H1 (cell line): ENCODE measurements at regions not wholly inside any gene's neighbourhood (a gene's known extent, or its start where the extent isn't known, plus 50 kb on each side); places are given as distances from the start of the nearest gene placed in this dataset.

Experiments used
- CTCF ChIA-PET: fragments of 300-600 bp; sonication (Branson Sonifier 250); formaldehyde crosslinking; loops from one replicate; lab custom pipeline; 2021; ENCODE audit not compliant: partially characterized antibody; lab: Charles Lee
- POLR2A ChIA-PET: fragments of 300-600 bp; sonication (Branson Sonifier 250); formaldehyde crosslinking; loops from one replicate; lab custom pipeline; 2021; ENCODE audit warnings: inconsistent platforms; ENCODE audit not compliant: partially characterized antibody; lab: Charles Lee
- DNase-seq, 2 experiments: peaks; one replicate each; pipeline versions ENCODE4 v3.0.0 to v3.0.0-alpha.2; 2010 to 2022; ENCODE audit warnings: low spot score in 2 of 2, low read depth in 1 of 2, mixed read lengths in 1 of 2
- FAIRE-seq: peaks from 2 replicates; lab custom pipeline; 2011; peaks lifted over from hg19 to GRCh38; lab: Jason Lieb, UNC
- H2AFZ ChIP-seq: 2 replicates; pipeline ENCODE4 v1.8.1; 2012; ENCODE audit warnings: low read length, inconsistent platforms
- H2AK5ac ChIP-seq: 2 replicates; pipeline ENCODE4 v1.6.1; 2013; ENCODE audit warnings: low read depth, low read length
- H2BK120ac ChIP-seq: replicated peaks from 2 replicates; pipeline ENCODE3; 2013; ENCODE audit warnings: low read depth, low read length, inconsistent platforms
- H2BK12ac ChIP-seq: 2 replicates; pipeline ENCODE4 v1.6.1; 2013; ENCODE audit warnings: low read depth, low read length
- H2BK15ac ChIP-seq: 2 replicates; pipeline ENCODE4 v1.6.1; 2013; ENCODE audit warnings: low read length
- H2BK20ac ChIP-seq: 2 replicates; pipeline ENCODE4 v1.6.1; 2013; ENCODE audit warnings: low read length
- H2BK5ac ChIP-seq: 2 replicates; pipeline ENCODE4 v1.6.1; 2013; ENCODE audit warnings: low read depth, low read length
- H3K14ac ChIP-seq: 2 replicates; pipeline ENCODE4 v1.6.1; 2013; ENCODE audit warnings: inconsistent platforms; ENCODE audit not compliant: insufficient read length
- H3K18ac ChIP-seq: 2 replicates; pipeline ENCODE4 v1.6.1; 2013; ENCODE audit warnings: low read length; ENCODE audit errors: extremely low read depth
- H3K23ac ChIP-seq: 2 replicates; pipeline ENCODE4 v1.6.1; 2013; ENCODE audit warnings: inconsistent platforms; ENCODE audit not compliant: insufficient read length
- H3K23me2 ChIP-seq: 2 replicates; pipeline ENCODE4 v1.6.1; 2013; ENCODE audit warnings: low read depth, low read length
- H3K27ac ChIP-seq: 2 replicates; pipeline ENCODE4 v1.6.1; 2011; ENCODE audit warnings: low read depth, low read length, inconsistent platforms
- H3K27me3 ChIP-seq, 4 experiments: replicated peaks in 1 of 4; 1 replicate in 1 of 4; 2 replicates in 3 of 4; pipeline versions ENCODE4 v1.6.1 to v1.8.1; 2011 to 2013; ENCODE audit warnings: low read length in 3 of 4, mild to moderate bottlenecking in 3 of 4, inconsistent platforms in 2 of 4, mixed read lengths in 2 of 4, moderate library complexity in 1 of 4; ENCODE audit not compliant: control insufficient read depth in 3 of 4, insufficient read depth in 3 of 4; ENCODE audit errors: extremely low read depth in 1 of 4
- H3K36me3 ChIP-seq, 4 experiments: 2 replicates each; pipeline versions ENCODE4 v1.6.1 to v1.8.1; 2011 to 2013; ENCODE audit warnings: mild to moderate bottlenecking in 4 of 4, low read length in 3 of 4, moderate library complexity in 2 of 4, control low read depth in 1 of 4, inconsistent platforms in 1 of 4; ENCODE audit not compliant: insufficient read depth in 4 of 4, control insufficient read depth in 2 of 4
- H3K4ac ChIP-seq: replicated peaks from 2 replicates; pipeline ENCODE3; 2013; ENCODE audit warnings: low read length, low read depth, mixed read lengths, inconsistent platforms; ENCODE audit not compliant: insufficient read length
- H3K4me1 ChIP-seq, 4 experiments: replicated peaks in 1 of 4; 1 replicate in 1 of 4; 2 replicates in 3 of 4; pipeline versions ENCODE4 v1.6.1 to v1.8.1; 2011 to 2013; ENCODE audit warnings: low read length in 3 of 4, inconsistent platforms in 2 of 4, mixed read lengths in 1 of 4; ENCODE audit not compliant: insufficient read depth in 4 of 4, control insufficient read depth in 3 of 4
- H3K4me2 ChIP-seq, 2 experiments: 2 replicates each; pipeline versions ENCODE4 v1.6.1 to v1.8.1; 2011 to 2013; ENCODE audit warnings: low read depth in 2 of 2, low read length in 2 of 2, control low read depth in 1 of 2, inconsistent platforms in 1 of 2, mild to moderate bottlenecking in 1 of 2; ENCODE audit not compliant: insufficient read depth in 1 of 2
- H3K4me3 ChIP-seq, 4 experiments: fragments of 200-600, 300-600 bp in 1 of 4; sonication (generic), shearing (Covaris generic), sonication (Bioruptor Twin) in 1 of 4; 2 replicates each; pipeline versions ENCODE4 v1.5.1 to v1.8.1; 2011 to 2016; ENCODE audit warnings: low read length in 4 of 4, low read depth in 3 of 4, control low read depth in 2 of 4, inconsistent platforms in 2 of 4, mild to moderate bottlenecking in 2 of 4, mixed read lengths in 1 of 4, moderate library complexity in 1 of 4; ENCODE audit not compliant: insufficient read depth in 2 of 4; ENCODE audit errors: extremely low read depth in 1 of 4
- H3K56ac ChIP-seq: replicated peaks from 2 replicates; pipeline ENCODE3; 2013; ENCODE audit warnings: low read depth, mild to moderate bottlenecking, mixed read lengths, low read length, inconsistent platforms; ENCODE audit not compliant: insufficient read length
- H3K79me1 ChIP-seq: 2 replicates; pipeline ENCODE4 v1.6.1; 2013; ENCODE audit warnings: low read depth, low read length, control low read depth
- H3K79me2 ChIP-seq, 2 experiments: 2 replicates each; pipeline versions ENCODE4 v1.6.1 to v1.8.1; 2012 to 2013; ENCODE audit warnings: low read length in 2 of 2, mild to moderate bottlenecking in 2 of 2, inconsistent platforms in 1 of 2; ENCODE audit not compliant: insufficient read depth in 2 of 2, control insufficient read depth in 1 of 2
- H3K9ac ChIP-seq, 4 experiments: replicated peaks in 1 of 4; 1 replicate in 1 of 4; 2 replicates in 3 of 4; pipeline versions ENCODE4 v1.6.1 to v1.8.1; 2011 to 2013; ENCODE audit warnings: low read depth in 3 of 4, low read length in 3 of 4, control low read depth in 2 of 4, mild to moderate bottlenecking in 2 of 4, moderate library complexity in 2 of 4, inconsistent platforms in 1 of 4; ENCODE audit errors: extremely low read depth in 1 of 4
- H3K9me3 ChIP-seq, 2 experiments: 2 replicates each; pipeline versions ENCODE4 v1.6.1 to v1.8.1; 2012 to 2013; ENCODE audit warnings: mild to moderate bottlenecking in 2 of 2, moderate library complexity in 2 of 2, control low read depth in 1 of 2, inconsistent platforms in 1 of 2, low read depth in 1 of 2, low read length in 1 of 2, mixed read lengths in 1 of 2; ENCODE audit not compliant: insufficient read depth in 2 of 2
- H4K20me1 ChIP-seq, 2 experiments: replicated peaks in 1 of 2; 2 replicates each; pipeline versions ENCODE3 to v1.8.1; 2011 to 2013; ENCODE audit warnings: inconsistent platforms in 2 of 2, low read length in 2 of 2, mild to moderate bottlenecking in 1 of 2; ENCODE audit not compliant: insufficient read depth in 2 of 2, control insufficient read depth in 1 of 2
- H4K5ac ChIP-seq: 2 replicates; pipeline ENCODE4 v1.6.1; 2013; ENCODE audit warnings: low read length, low read depth, mixed read lengths, inconsistent platforms; ENCODE audit not compliant: insufficient read length
- H4K8ac ChIP-seq: 2 replicates; pipeline ENCODE4 v1.8.0; 2013; ENCODE audit warnings: mild to moderate bottlenecking, moderate library complexity, low read length, inconsistent platforms; ENCODE audit not compliant: insufficient read depth; ENCODE audit errors: extremely low read depth
- H4K91ac ChIP-seq: replicated peaks from 2 replicates; pipeline ENCODE3; 2013; ENCODE audit warnings: low read length, mixed read lengths, inconsistent platforms; ENCODE audit not compliant: insufficient read length
- WGBS, 2 experiments: shearing (Covaris generic) in 1 of 2; methylation state at CpG; one replicate each; pipeline versions ENCODE4 v1.1.6 to v1.1.7; 2013 to 2015; ENCODE audit warnings: low lambda C conversion rate in 2 of 2, mixed read lengths in 2 of 2, inconsistent platforms in 1 of 2, low coverage in 1 of 2, missing lambda C conversion rate in 1 of 2; ENCODE audit not compliant: insufficient replicate concordance in 2 of 2, insufficient coverage in 1 of 2, insufficient read length in 1 of 2; ENCODE audit errors: extremely low coverage in 1 of 2, missing lambda C conversion rate in 1 of 2; 5-methylcytosine and 5-hydroxymethylcytosine counted together
- TF ChIP-seq, protein P1 (sequence below): fragments of 300-600 bp; sonication (generic); IDR thresholded peaks from 2 replicates; pipeline ENCODE4 v1.7.1; 2012; ENCODE audit warnings: low read length, moderate library complexity, mild to moderate bottlenecking, inconsistent platforms; ENCODE audit not compliant: insufficient replicate concordance

DNA sequence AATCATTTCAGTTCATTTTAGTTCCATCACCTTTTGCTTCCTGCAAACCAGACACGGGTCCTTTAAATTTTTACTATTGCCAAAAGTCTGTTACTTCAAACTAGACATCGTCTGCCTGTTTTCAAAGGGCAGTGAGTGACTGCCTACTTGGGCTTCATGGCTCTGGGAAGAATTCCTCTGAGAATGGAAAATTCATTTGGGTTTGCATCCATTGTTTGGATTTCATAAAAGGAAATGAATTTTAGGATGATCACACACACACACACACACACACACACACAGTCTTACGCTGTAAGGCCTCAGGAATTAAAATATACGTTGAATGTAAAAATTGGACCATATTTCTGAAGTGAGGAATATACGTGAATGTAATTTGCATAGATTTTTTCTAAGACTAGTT is 1584.3 kb upstream of the ACVR2A start:
- Histone ChIP-seq H3K4me3 (no peak overlapping the region), H2BK5ac (no peak overlapping the region), H3K79me1 (no peaks in the 10 kb centered on the region), H2AK5ac (no peak overlapping the region), H3K56ac (no peak overlapping the region), H3K27ac (no peak overlapping the region), H3K9me3 (no peaks in the 10 kb centered on the region), H3K9ac (no peak overlapping the region), H3K18ac (no peak overlapping the region), H3K23me2 (no peaks in the 10 kb centered on the region), H4K20me1 (no peaks in the 10 kb centered on the region), H3K79me2 (no peaks in the 10 kb centered on the region), H3K36me3 (no peaks in the 10 kb centered on the region), H2AFZ (no peak overlapping the region), H2BK15ac (no peak overlapping the region), H3K4ac (no peak overlapping the region), H4K5ac (no peak overlapping the region), H4K8ac (no peak overlapping the region), H3K14ac (no peak overlapping the region), H2BK120ac (no peak overlapping the region), H3K23ac (no peak overlapping the region), H3K4me2 (no peak overlapping the region), H2BK20ac (no peak overlapping the region), H4K91ac (no peak overlapping the region), H3K27me3 (no peaks in the 10 kb centered on the region), H3K4me1 (no peaks in the 10 kb centered on the region), H2BK12ac (no peak overlapping the region)
- FAIRE-seq, result no peak
- POLR2A ChIA-PET, result no interaction called here
- no peak for DNase-seq
- CTCF ChIA-PET, result no interaction called here
- WGBS, 2 experiments, result 84% methylated on average over 5 of the region's 5 CpGs; no CpG with 5 or more reads in 1 of the 2 experiments
- TF ChIP-seq, protein P1, sequence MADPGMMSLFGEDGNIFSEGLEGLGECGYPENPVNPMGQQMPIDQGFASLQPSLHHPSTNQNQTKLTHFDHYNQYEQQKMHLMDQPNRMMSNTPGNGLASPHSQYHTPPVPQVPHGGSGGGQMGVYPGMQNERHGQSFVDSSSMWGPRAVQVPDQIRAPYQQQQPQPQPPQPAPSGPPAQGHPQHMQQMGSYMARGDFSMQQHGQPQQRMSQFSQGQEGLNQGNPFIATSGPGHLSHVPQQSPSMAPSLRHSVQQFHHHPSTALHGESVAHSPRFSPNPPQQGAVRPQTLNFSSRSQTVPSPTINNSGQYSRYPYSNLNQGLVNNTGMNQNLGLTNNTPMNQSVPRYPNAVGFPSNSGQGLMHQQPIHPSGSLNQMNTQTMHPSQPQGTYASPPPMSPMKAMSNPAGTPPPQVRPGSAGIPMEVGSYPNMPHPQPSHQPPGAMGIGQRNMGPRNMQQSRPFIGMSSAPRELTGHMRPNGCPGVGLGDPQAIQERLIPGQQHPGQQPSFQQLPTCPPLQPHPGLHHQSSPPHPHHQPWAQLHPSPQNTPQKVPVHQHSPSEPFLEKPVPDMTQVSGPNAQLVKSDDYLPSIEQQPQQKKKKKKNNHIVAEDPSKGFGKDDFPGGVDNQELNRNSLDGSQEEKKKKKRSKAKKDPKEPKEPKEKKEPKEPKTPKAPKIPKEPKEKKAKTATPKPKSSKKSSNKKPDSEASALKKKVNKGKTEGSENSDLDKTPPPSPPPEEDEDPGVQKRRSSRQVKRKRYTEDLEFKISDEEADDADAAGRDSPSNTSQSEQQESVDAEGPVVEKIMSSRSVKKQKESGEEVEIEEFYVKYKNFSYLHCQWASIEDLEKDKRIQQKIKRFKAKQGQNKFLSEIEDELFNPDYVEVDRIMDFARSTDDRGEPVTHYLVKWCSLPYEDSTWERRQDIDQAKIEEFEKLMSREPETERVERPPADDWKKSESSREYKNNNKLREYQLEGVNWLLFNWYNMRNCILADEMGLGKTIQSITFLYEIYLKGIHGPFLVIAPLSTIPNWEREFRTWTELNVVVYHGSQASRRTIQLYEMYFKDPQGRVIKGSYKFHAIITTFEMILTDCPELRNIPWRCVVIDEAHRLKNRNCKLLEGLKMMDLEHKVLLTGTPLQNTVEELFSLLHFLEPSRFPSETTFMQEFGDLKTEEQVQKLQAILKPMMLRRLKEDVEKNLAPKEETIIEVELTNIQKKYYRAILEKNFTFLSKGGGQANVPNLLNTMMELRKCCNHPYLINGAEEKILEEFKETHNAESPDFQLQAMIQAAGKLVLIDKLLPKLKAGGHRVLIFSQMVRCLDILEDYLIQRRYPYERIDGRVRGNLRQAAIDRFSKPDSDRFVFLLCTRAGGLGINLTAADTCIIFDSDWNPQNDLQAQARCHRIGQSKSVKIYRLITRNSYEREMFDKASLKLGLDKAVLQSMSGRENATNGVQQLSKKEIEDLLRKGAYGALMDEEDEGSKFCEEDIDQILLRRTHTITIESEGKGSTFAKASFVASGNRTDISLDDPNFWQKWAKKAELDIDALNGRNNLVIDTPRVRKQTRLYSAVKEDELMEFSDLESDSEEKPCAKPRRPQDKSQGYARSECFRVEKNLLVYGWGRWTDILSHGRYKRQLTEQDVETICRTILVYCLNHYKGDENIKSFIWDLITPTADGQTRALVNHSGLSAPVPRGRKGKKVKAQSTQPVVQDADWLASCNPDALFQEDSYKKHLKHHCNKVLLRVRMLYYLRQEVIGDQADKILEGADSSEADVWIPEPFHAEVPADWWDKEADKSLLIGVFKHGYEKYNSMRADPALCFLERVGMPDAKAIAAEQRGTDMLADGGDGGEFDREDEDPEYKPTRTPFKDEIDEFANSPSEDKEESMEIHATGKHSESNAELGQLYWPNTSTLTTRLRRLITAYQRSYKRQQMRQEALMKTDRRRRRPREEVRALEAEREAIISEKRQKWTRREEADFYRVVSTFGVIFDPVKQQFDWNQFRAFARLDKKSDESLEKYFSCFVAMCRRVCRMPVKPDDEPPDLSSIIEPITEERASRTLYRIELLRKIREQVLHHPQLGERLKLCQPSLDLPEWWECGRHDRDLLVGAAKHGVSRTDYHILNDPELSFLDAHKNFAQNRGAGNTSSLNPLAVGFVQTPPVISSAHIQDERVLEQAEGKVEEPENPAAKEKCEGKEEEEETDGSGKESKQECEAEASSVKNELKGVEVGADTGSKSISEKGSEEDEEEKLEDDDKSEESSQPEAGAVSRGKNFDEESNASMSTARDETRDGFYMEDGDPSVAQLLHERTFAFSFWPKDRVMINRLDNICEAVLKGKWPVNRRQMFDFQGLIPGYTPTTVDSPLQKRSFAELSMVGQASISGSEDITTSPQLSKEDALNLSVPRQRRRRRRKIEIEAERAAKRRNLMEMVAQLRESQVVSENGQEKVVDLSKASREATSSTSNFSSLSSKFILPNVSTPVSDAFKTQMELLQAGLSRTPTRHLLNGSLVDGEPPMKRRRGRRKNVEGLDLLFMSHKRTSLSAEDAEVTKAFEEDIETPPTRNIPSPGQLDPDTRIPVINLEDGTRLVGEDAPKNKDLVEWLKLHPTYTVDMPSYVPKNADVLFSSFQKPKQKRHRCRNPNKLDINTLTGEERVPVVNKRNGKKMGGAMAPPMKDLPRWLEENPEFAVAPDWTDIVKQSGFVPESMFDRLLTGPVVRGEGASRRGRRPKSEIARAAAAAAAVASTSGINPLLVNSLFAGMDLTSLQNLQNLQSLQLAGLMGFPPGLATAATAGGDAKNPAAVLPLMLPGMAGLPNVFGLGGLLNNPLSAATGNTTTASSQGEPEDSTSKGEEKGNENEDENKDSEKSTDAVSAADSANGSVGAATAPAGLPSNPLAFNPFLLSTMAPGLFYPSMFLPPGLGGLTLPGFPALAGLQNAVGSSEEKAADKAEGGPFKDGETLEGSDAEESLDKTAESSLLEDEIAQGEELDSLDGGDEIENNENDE, result no peak
